ENCODE measurements at regions not wholly inside any gene's neighbourhood (a gene's known extent, or its start where the extent isn't known, plus 50 kb on each side); places are given as distances from the start of the nearest gene placed in this dataset.

GRCh38 chr20:46826343-46826984 is 68.2 kb upstream of the EYA2 start:
- Histone ChIP-seq H3K79me2 (ENCODE audit: insufficient read depth, low read length) (no peaks in the 10 kb centered on the region), H3K27ac (ENCODE audit: low read depth, low read length) (no peak overlapping the region), H3K36me3 (ENCODE audit: insufficient read depth, low read length) (no peaks in the 10 kb centered on the region), H3K4me2 (ENCODE audit: insufficient read depth, low read length) (no peak overlapping the region), H2AFZ (ENCODE audit: low read length) (no peak overlapping the region), H3K4me3 (ENCODE audit: insufficient read depth, low read length) (no peak overlapping the region), H3K4me1 (ENCODE audit: insufficient read depth, low read length) (peaks cover 21% of the 10 kb centered on the region), H3K9me3 (ENCODE audit: low read depth, low read length) (no peaks in the 10 kb centered on the region), H3K27me3 (ENCODE audit: insufficient read depth, low read length) (no peaks in the 10 kb centered on the region), H4K20me1 (ENCODE audit: insufficient read depth, low read length) (no peaks in the 10 kb centered on the region)
- TF ChIP-seq, protein P1, sequence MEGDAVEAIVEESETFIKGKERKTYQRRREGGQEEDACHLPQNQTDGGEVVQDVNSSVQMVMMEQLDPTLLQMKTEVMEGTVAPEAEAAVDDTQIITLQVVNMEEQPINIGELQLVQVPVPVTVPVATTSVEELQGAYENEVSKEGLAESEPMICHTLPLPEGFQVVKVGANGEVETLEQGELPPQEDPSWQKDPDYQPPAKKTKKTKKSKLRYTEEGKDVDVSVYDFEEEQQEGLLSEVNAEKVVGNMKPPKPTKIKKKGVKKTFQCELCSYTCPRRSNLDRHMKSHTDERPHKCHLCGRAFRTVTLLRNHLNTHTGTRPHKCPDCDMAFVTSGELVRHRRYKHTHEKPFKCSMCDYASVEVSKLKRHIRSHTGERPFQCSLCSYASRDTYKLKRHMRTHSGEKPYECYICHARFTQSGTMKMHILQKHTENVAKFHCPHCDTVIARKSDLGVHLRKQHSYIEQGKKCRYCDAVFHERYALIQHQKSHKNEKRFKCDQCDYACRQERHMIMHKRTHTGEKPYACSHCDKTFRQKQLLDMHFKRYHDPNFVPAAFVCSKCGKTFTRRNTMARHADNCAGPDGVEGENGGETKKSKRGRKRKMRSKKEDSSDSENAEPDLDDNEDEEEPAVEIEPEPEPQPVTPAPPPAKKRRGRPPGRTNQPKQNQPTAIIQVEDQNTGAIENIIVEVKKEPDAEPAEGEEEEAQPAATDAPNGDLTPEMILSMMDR (IDR thresholded peaks at IDR 0.05; ENCODE audit: extremely low read depth, low read depth, low read length), result no peak
- DNase-seq (ENCODE audit: insufficient read length, low spot score, missing footprints), result no peak

DNA sequence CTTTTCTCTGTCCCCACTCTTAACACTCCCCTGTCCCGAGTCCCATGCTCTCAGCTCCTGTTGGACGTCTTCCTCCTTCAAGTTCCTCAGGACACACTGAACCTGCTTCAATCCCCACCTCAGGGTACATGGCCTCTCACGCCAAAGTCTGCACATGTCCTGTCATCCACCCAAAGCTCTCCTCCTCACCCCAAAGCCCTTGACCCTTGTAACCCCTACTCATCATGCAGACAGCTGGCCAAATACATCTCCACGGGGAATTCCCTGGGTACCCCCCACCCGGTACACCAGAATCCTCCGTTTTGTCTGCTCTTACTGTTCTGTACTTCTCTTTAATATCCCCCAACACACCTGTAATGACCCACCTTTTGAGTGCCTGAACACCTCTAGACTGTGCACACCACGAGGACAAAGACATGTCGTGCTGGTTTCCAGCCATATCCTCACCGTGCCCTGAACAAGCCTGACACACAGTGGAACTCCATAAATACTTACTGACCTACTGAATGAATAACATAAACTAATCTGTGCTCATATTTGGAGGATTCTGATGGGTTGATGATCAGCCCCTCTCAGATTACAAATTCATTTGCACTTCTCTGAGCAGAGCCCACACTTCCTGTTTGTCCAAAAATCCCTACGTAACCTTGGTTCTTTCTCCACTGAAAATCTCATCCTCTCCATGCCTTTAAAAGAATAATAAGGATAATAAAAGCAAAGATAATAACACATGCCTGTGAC is 66.8 kb upstream of the EYA2 start:
- no peaks in the 10 kb centered on the region for H3K79me2 ChIP-seq (ENCODE audit: insufficient read depth, low read length)
- no peak overlapping the region for H3K4me2 ChIP-seq (ENCODE audit: insufficient read depth, low read length)
- H3K4me3 ChIP-seq (ENCODE audit: insufficient read depth, low read length), result no peak overlapping the region
- no peak overlapping the region for H2AFZ ChIP-seq (ENCODE audit: low read length)
- no peak overlapping the region for H3K27ac ChIP-seq (ENCODE audit: low read depth, low read length)
- H3K36me3 ChIP-seq (ENCODE audit: insufficient read depth, low read length), result no peaks in the 10 kb centered on the region
- TF ChIP-seq, protein P1 (IDR thresholded peaks at IDR 0.05; ENCODE audit: extremely low read depth, low read depth, low read length), result no peak
- H4K20me1 ChIP-seq (ENCODE audit: insufficient read depth, low read length), result no peaks in the 10 kb centered on the region
- DNase-seq (ENCODE audit: insufficient read length, low spot score, missing footprints), result no peak
- no peaks in the 10 kb centered on the region for H3K27me3 ChIP-seq (ENCODE audit: insufficient read depth, low read length)
- H3K4me1 ChIP-seq (ENCODE audit: insufficient read depth, low read length), result peaks cover 28% of the 10 kb centered on the region
- peaks cover 4% of the 10 kb centered on the region for H3K9me3 ChIP-seq (ENCODE audit: low read depth, low read length)

DNA sequence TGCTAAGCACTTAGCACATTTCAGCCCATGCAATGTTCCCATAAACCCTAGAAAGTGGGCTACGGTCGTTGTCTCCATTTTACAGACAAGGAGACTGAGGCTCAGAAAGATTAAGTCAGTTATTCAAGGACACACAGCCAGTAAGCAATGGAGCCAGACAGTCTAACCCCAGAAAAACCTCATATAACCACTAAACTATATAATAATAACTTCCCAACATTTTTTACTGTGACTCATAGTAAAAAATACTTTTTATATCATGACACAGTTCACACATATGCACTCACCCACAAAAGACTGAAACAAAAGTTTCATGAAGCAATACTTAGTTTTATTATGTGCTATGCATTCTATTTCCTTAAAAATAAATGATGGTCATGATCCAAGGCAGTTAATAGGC is 66.2 kb upstream of the EYA2 start:
- no peaks in the 10 kb centered on the region for H3K36me3 ChIP-seq (ENCODE audit: insufficient read depth, low read length)
- H3K9me3 ChIP-seq (ENCODE audit: low read depth, low read length), result peaks cover 4% of the 10 kb centered on the region
- peaks cover 30% of the 10 kb centered on the region for H3K4me1 ChIP-seq (ENCODE audit: insufficient read depth, low read length)
- H2AFZ ChIP-seq (ENCODE audit: low read length), result no peak overlapping the region
- peak overlapping the region; percentile 33 for H3K4me2 ChIP-seq (ENCODE audit: insufficient read depth, low read length)
- no peaks in the 10 kb centered on the region for H4K20me1 ChIP-seq (ENCODE audit: insufficient read depth, low read length)
- peak overlapping the region; percentile 68 for H3K27ac ChIP-seq (ENCODE audit: low read depth, low read length)
- H3K27me3 ChIP-seq (ENCODE audit: insufficient read depth, low read length), result no peaks in the 10 kb centered on the region
- no peak overlapping the region for H3K4me3 ChIP-seq (ENCODE audit: insufficient read depth, low read length)
- DNase-seq (ENCODE audit: insufficient read length, low spot score, missing footprints), result peak; percentile 58
- H3K79me2 ChIP-seq (ENCODE audit: insufficient read depth, low read length), result no peaks in the 10 kb centered on the region
- TF ChIP-seq, protein P1 (IDR thresholded peaks at IDR 0.05; ENCODE audit: extremely low read depth, low read depth, low read length), result no peak

GRCh38 chr20:46830886-46831632 is 63.6 kb upstream of the EYA2 start:
- H3K9me3 ChIP-seq (ENCODE audit: low read depth, low read length), result peaks cover 4% of the 10 kb centered on the region
- no peaks in the 10 kb centered on the region for H3K79me2 ChIP-seq (ENCODE audit: insufficient read depth, low read length)
- TF ChIP-seq, protein P1 (IDR thresholded peaks at IDR 0.05; ENCODE audit: extremely low read depth, low read depth, low read length), result no peak
- no peaks in the 10 kb centered on the region for H3K27me3 ChIP-seq (ENCODE audit: insufficient read depth, low read length)
- H3K4me2 ChIP-seq (ENCODE audit: insufficient read depth, low read length), result no peak overlapping the region
- H4K20me1 ChIP-seq (ENCODE audit: insufficient read depth, low read length), result no peaks in the 10 kb centered on the region
- H3K36me3 ChIP-seq (ENCODE audit: insufficient read depth, low read length), result no peaks in the 10 kb centered on the region
- no peak for DNase-seq (ENCODE audit: insufficient read length, low spot score, missing footprints)
- H3K4me1 ChIP-seq (ENCODE audit: insufficient read depth, low read length), result peaks cover 38% of the 10 kb centered on the region
- H3K4me3 ChIP-seq (ENCODE audit: insufficient read depth, low read length), result no peak overlapping the region
- H2AFZ ChIP-seq (ENCODE audit: low read length), result no peak overlapping the region
- no peak overlapping the region for H3K27ac ChIP-seq (ENCODE audit: low read depth, low read length)
